GM12872 (cell line): ENCODE measurements at regions not wholly inside any gene's neighbourhood (a gene's known extent, or its start where the extent isn't known, plus 50 kb on each side); places are given as distances from the start of the nearest gene placed in this dataset.

ENCODE experiments used
- TF ChIP-seq, protein P1 (sequence below): IDR thresholded peaks from 3 replicates; pipeline ENCODE4 v1.5.1; 2011; ENCODE audit warnings: low read depth, mild to moderate bottlenecking, low read length, moderate library complexity; ENCODE audit not compliant: insufficient read depth

DNA sequence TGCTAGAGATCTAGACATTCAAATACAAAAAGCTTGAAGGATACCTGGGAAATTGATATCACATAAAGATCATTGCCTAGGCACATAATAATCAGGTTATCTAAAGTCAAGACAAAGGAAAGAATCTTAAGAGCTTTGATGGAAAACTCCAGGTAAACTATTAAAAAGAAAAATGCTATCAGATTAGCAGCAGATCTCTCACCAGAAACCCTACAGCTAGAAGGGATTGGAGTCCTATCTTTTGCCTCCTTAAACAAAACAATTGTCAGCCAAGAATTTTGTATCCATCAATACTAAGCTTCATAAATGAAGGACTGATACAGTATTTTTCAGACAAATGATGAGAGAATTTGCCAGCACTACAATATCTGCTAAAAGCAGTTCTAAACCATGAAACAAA is 682.4 kb upstream of the ATXN8OS start:
- TF ChIP-seq, protein P1, sequence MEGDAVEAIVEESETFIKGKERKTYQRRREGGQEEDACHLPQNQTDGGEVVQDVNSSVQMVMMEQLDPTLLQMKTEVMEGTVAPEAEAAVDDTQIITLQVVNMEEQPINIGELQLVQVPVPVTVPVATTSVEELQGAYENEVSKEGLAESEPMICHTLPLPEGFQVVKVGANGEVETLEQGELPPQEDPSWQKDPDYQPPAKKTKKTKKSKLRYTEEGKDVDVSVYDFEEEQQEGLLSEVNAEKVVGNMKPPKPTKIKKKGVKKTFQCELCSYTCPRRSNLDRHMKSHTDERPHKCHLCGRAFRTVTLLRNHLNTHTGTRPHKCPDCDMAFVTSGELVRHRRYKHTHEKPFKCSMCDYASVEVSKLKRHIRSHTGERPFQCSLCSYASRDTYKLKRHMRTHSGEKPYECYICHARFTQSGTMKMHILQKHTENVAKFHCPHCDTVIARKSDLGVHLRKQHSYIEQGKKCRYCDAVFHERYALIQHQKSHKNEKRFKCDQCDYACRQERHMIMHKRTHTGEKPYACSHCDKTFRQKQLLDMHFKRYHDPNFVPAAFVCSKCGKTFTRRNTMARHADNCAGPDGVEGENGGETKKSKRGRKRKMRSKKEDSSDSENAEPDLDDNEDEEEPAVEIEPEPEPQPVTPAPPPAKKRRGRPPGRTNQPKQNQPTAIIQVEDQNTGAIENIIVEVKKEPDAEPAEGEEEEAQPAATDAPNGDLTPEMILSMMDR = no peak

DNA sequence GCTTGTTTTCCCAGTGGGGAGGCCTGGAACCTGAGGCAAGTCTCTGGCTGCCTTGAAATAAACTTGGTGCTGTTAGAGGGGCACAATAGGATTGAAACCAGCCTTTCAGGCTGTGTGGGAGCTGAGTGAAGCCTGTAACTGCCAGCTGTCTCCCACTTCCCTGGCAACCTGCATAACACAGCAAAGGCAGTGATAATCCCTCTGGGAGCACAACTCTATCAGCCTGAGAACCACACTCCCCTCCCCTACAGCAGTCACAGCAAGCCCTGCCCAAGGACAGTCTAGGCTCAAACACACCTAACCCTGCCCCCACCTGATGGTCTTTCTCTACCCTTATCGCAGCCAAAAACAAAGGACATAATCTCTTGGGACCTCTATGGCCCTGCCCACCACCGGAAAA is 683.8 kb upstream of the ATXN8OS start:
- TF ChIP-seq, protein P1 = no peak

DNA sequence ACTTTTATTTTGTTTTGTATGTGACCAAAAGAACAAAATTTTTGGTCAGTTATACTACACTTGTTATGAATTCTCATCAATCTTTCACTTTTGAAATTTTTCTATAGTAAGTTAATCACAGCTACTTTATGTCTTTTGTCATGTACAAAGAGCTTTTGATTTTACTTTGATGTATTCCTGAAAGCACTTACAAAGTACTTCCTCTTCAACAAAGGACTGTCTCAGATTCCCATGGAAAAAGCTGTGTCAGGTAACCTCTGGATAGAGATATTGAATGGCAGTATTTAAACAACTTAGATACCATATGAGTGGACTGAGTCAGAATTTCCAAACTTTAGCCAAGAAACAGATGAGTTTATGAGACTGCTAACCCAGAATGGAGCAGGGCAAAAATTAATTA is 689.3 kb upstream of the ATXN8OS start:
- TF ChIP-seq, protein P1 = no peak

DNA sequence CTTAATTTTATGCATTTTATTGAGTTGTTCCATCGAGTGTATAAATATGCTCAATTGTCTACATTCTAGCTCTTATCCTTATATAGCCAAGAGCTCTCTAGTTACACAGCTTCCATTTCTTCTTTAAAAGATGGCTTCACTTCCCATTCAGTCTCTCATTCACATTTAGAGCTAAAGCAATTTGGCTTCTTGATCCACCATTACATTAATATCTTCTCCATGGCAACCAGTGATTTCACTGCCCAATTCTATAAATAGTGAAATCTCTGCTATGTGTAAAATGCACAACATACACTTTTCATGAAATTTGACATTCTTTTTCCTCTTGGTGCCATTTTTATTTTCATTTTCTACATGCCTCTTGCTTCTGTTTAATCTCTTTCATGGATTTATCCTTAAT is 696.9 kb upstream of the ATXN8OS start:
- TF ChIP-seq, protein P1 = no peak

DNA sequence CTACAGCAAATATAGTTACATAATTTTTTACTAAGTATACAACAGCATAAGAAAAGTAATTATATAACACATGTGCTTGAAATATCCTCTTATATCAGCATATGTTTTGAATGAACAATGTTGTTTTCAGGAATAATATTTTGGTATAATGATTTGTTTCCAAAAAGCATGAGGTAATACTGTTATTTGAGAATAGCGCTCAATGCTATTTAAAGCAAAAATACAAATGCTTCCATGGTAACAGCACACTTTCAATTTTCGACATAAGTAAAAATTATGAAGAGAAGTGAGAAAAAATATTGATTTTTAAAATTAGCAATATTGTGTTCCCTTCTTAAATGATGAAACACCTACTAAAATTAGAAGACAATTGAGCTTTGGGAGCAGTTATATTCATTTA is 715.9 kb upstream of the ATXN8OS start:
- TF ChIP-seq, protein P1 = no peak

DNA sequence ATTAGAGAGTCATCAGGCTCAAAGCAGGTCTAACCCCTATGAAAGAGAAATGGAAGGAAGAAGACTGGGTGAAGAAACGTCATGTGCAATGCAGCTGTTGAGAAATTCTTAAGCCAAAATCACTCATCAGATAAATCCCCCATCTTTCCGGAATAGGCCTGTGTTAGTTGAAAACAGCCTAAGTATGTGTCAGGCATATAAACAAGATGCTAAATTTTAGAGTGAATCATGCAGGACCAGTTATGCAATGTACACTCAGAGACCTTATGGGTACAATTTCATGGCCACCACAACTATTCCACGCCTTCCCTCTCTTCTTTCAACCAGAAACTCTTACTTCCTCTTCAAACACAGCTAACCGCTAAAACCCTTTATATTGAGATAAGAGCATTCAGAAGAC is 717.7 kb upstream of the ATXN8OS start:
- TF ChIP-seq, protein P1 = no peak

DNA sequence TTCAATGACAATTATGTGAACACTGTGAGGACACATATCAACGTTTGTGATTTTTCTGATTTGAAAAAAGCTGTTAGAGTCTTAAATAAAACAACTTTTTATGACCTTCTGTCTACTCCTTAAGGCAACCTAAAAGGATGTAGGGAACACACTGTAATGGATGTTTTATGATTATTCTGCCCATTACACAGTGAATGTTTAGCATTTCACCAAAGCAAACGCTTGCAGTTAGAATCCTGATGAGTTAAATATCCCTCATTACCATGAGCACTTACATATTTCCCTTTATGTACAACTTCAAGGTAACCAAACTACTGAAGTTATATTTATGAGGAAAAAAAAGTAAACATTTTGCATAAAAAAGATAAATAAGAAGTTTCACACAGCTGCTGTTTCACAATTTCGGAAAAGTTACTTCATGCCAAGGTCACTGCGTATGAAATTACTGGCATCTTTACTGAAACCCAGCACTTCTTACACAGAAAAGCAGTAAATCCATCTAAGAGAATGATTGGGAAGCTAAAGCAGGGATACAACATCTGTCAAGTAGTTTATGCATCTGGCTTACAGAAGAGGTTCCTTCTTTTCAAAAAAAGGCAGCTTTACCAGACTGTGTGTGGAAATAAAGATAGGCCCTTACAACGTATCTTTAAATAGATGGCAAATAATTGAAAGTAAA is 733.7 kb upstream of the ATXN8OS start:
- TF ChIP-seq, protein P1 = no peak
